ENCODE measurements at regions not wholly inside any gene's neighbourhood (a gene's known extent, or its start where the extent isn't known, plus 50 kb on each side); places are given as distances from the start of the nearest gene placed in this dataset.

DNA sequence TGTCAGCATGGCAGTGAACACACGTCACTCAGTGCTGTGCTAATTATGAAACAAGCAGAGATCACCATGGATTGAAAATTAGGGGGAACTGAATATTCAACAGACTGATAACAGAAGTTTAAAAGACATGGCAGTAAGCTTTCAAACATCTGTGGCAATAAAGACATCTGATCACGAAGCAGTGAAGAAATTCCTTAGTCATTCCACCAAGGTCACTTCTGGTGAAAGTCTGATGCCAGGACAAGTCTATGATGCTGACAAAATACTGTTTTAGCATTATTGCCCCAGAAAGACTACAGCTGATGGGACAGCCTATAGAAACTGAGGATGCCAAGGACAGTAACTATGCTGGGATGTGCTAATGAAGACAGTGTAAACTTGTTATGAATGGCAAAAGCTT is 126.9 kb upstream of the RBM19 start:
- 81% methylated on average over 2 of the region's 2 CpGs for WGBS (ENCODE audit: insufficient coverage)
- peaks cover 5% of the 10 kb centered on the region for H3K27me3 Mint-ChIP-seq
- Histone ChIP-seq H3K9me3 (ENCODE audit: control extremely low read depth in 1 of 3, control insufficient read depth in 2 of 3, insufficient read depth in 1 of 3, low read length in 2 of 3) (peaks cover 0 to 7% (median 0%) of the 10 kb centered on the region in 3 donors), H3K4me2 (replicated peaks; ENCODE audit: low read depth, low read length, poor library complexity, severe bottlenecking) (no peak overlapping the region), H3K4me1 (ENCODE audit: control insufficient read depth in 2 of 2, insufficient read depth in 2 of 2, low read length in 2 of 2) (no peaks in the 10 kb centered on the region), H3K27ac (ENCODE audit: low read length in 2 of 2) (no peak overlapping the region), H3K36me3 (replicated peaks in 1 of 2; ENCODE audit: control extremely low read depth in 1 of 2, control insufficient read depth in 1 of 2, extremely low read depth in 1 of 2, insufficient read depth in 2 of 2, low read length in 1 of 2) (no peaks in the 10 kb centered on the region), H3K27me3 (replicated peaks in 1 of 4; ENCODE audit: control extremely low read depth in 1 of 4, control insufficient read depth in 3 of 4, insufficient read depth in 4 of 4, low read length in 3 of 4) (no peaks in the 10 kb centered on the region), H4K20me1 (ENCODE audit: control insufficient read depth, insufficient read depth, low read length, poor library complexity, severe bottlenecking) (no peaks in the 10 kb centered on the region), H2AFZ (ENCODE audit: insufficient read depth, low read depth, low read length, poor library complexity, severe bottlenecking) (no peak overlapping the region), H3K79me2 (ENCODE audit: control insufficient read depth, insufficient read depth, low read length) (no peaks in the 10 kb centered on the region), H3K4me3 (ENCODE audit: control extremely low read depth in 1 of 5, extremely low read depth in 1 of 5, insufficient read depth in 1 of 5, low read depth in 2 of 5, low read length in 4 of 5) (no peak overlapping the region), H3K9ac (ENCODE audit: low read length) (no peak overlapping the region)
- H3K4me3 Mint-ChIP-seq = no peak overlapping the region
- ATAC-seq (ENCODE audit: low read depth) = no peak
- TF ChIP-seq EZH2 (IDR thresholded peaks at IDR 0.05; ENCODE audit: borderline replicate concordance, insufficient read depth, low read depth, low read length, poor library complexity, severe bottlenecking) = no peak
- no peak for TF ChIP-seq CTCF (IDR thresholded peaks at IDR 0.05)
- H3K27ac Mint-ChIP-seq = no peak overlapping the region
- ChIA-PET POLR2A (no interaction called here), CTCF (interaction anchor here (0.8 kb wide), 1 partner anchor 31 kb away, joined by 3 read pairs; no protein-coding TSS in a partner anchor)
- intact Hi-C loops (cut with micrococcal nuclease) = no loop called here
- H3K4me1 Mint-ChIP-seq = no peaks in the 10 kb centered on the region
- H3K9me3 Mint-ChIP-seq (ENCODE audit: insufficient read depth) = peaks cover 5% of the 10 kb centered on the region
- no peak for DNase-seq

DNA sequence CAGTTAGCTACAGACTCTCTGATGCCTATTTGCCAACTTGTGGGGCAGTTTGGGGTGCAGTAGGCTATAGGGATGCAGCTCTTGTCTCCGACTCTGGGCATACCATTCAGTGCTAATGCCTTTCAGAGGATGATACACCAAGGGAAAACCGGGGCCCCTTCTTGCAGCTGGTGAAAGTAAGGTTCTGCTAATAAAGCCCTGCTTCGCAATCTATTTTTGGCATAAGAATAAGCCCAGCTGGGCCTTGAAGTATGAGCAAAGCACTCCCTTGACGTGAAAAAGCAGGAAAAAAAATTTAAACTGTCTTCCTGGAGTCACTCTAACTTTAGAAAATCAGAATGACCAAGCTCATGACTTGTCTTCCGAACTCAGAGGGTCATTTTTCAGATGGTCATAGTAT is 124.1 kb upstream of the RBM19 start:
- Mint-ChIP-seq H3K27me3 (peaks cover 5% of the 10 kb centered on the region), H3K9me3 (ENCODE audit: insufficient read depth) (peaks cover 5% of the 10 kb centered on the region), H3K27ac (no peak overlapping the region), H3K4me1 (no peaks in the 10 kb centered on the region), H3K4me3 (no peak overlapping the region)
- 75% methylated on average over 4 of the region's 5 CpGs for WGBS (ENCODE audit: insufficient coverage)
- CTCF ChIA-PET = no interaction called here
- DNase-seq (no peak), ATAC-seq (ENCODE audit: low read depth) (no peak)
- Histone ChIP-seq H3K9me3 (ENCODE audit: control extremely low read depth in 1 of 3, control insufficient read depth in 2 of 3, insufficient read depth in 1 of 3, low read length in 2 of 3) (peaks cover 0 to 7% (median 0%) of the 10 kb centered on the region in 3 donors), H3K4me2 (replicated peaks; ENCODE audit: low read depth, low read length, poor library complexity, severe bottlenecking) (no peak overlapping the region), H3K4me1 (ENCODE audit: control insufficient read depth in 2 of 2, insufficient read depth in 2 of 2, low read length in 2 of 2) (no peaks in the 10 kb centered on the region), H3K36me3 (replicated peaks in 1 of 2; ENCODE audit: control extremely low read depth in 1 of 2, control insufficient read depth in 1 of 2, extremely low read depth in 1 of 2, insufficient read depth in 2 of 2, low read length in 1 of 2) (no peaks in the 10 kb centered on the region), H3K79me2 (ENCODE audit: control insufficient read depth, insufficient read depth, low read length) (no peaks in the 10 kb centered on the region), H4K20me1 (ENCODE audit: control insufficient read depth, insufficient read depth, low read length, poor library complexity, severe bottlenecking) (no peaks in the 10 kb centered on the region), H3K9ac (ENCODE audit: low read length) (no peak overlapping the region), H3K27me3 (replicated peaks in 1 of 4; ENCODE audit: control extremely low read depth in 1 of 4, control insufficient read depth in 3 of 4, insufficient read depth in 4 of 4, low read length in 3 of 4) (peaks cover 0 to 4% (median 0%) of the 10 kb centered on the region in 4 experiments), H3K27ac (ENCODE audit: low read length in 2 of 2) (no peak overlapping the region), H2AFZ (ENCODE audit: insufficient read depth, low read depth, low read length, poor library complexity, severe bottlenecking) (no peak overlapping the region), H3K4me3 (ENCODE audit: control extremely low read depth in 1 of 5, extremely low read depth in 1 of 5, insufficient read depth in 1 of 5, low read depth in 2 of 5, low read length in 4 of 5) (no peak overlapping the region)
- intact Hi-C loops (cut with micrococcal nuclease) = no loop called here
- TF ChIP-seq CTCF (IDR thresholded peaks at IDR 0.05) (no peak), EZH2 (IDR thresholded peaks at IDR 0.05; ENCODE audit: borderline replicate concordance, insufficient read depth, low read depth, low read length, poor library complexity, severe bottlenecking) (no peak)
- POLR2A ChIA-PET = no interaction called here

Data from B cell (primary cell).